Endothelial cell (in vitro differentiated cells): ENCODE measurements at regions not wholly inside any gene's neighbourhood (a gene's known extent, or its start where the extent isn't known, plus 50 kb on each side); places are given as distances from the start of the nearest gene placed in this dataset.

Experiments
- DNase-seq: peaks from one replicate; pipeline ENCODE4 v3.0.0; 2021; ENCODE audit warnings: low spot score
- H3K27ac Mint-ChIP-seq: one replicate; pipeline ENCODE4 v1.8.0; 2021; ENCODE audit warnings: mixed read lengths, inconsistent platforms; ENCODE audit not compliant: unreplicated experiment
- H3K27me3 Mint-ChIP-seq: one replicate; pipeline ENCODE4 v1.8.0; 2021; ENCODE audit warnings: mild to moderate bottlenecking, moderate library complexity, mixed read lengths, inconsistent platforms; ENCODE audit not compliant: unreplicated experiment
- H3K36me3 Mint-ChIP-seq: one replicate; pipeline ENCODE4 v1.8.0; 2021; ENCODE audit warnings: mild to moderate bottlenecking, low read depth, mixed read lengths, inconsistent platforms; ENCODE audit not compliant: unreplicated experiment
- H3K4me1 Mint-ChIP-seq: one replicate; pipeline ENCODE4 v1.8.0; 2021; ENCODE audit warnings: mild to moderate bottlenecking, mixed read lengths, inconsistent platforms; ENCODE audit not compliant: unreplicated experiment
- H3K4me3 Mint-ChIP-seq: one replicate; pipeline ENCODE4 v1.8.0; 2021; ENCODE audit warnings: mild to moderate bottlenecking, mixed read lengths, inconsistent platforms; ENCODE audit not compliant: unreplicated experiment
- H3K9me3 Mint-ChIP-seq: one replicate; pipeline ENCODE4 v1.8.0; 2021; ENCODE audit warnings: mixed read lengths, inconsistent platforms; ENCODE audit not compliant: unreplicated experiment
- TF ChIP-seq, protein P1 (sequence below): fragments of 200-600 bp; sonication (generic); IDR thresholded peaks from one replicate; pipeline ENCODE4 v1.5.0; 2021; ENCODE audit warnings: antibody characterized with exemption; ENCODE audit not compliant: unreplicated experiment

DNA sequence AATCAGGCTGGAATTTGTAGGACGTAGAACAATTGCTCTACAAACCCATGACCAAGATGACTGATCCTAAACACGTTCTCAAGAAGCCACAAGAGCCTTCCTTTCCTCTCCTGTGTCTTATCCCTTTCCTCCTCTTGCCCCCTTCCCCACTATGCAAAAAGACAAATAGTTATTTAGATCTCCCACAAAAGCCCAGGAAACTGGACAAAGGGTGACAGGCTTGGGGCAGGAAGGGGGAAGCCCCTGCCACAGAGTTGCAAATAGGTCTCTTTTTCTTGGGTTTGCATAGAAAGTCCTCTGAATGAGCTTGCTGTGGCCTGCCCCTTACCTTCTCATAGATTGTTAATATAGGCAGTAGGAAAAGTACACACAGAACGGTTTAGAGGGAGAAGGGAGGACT is 377.1 kb upstream of the BTBD3 start:
- peak overlapping the region; percentile 48 for H3K27ac Mint-ChIP-seq
- DNase-seq, result no peak
- TF ChIP-seq, protein P1, sequence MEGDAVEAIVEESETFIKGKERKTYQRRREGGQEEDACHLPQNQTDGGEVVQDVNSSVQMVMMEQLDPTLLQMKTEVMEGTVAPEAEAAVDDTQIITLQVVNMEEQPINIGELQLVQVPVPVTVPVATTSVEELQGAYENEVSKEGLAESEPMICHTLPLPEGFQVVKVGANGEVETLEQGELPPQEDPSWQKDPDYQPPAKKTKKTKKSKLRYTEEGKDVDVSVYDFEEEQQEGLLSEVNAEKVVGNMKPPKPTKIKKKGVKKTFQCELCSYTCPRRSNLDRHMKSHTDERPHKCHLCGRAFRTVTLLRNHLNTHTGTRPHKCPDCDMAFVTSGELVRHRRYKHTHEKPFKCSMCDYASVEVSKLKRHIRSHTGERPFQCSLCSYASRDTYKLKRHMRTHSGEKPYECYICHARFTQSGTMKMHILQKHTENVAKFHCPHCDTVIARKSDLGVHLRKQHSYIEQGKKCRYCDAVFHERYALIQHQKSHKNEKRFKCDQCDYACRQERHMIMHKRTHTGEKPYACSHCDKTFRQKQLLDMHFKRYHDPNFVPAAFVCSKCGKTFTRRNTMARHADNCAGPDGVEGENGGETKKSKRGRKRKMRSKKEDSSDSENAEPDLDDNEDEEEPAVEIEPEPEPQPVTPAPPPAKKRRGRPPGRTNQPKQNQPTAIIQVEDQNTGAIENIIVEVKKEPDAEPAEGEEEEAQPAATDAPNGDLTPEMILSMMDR, result no peak
- H3K4me3 Mint-ChIP-seq, result no peak overlapping the region
- H3K27me3 Mint-ChIP-seq, result no peaks in the 10 kb centered on the region
- H3K9me3 Mint-ChIP-seq, result no peaks in the 10 kb centered on the region
- no peaks in the 10 kb centered on the region for H3K36me3 Mint-ChIP-seq
- H3K4me1 Mint-ChIP-seq, result peaks cover 8% of the 10 kb centered on the region

DNA sequence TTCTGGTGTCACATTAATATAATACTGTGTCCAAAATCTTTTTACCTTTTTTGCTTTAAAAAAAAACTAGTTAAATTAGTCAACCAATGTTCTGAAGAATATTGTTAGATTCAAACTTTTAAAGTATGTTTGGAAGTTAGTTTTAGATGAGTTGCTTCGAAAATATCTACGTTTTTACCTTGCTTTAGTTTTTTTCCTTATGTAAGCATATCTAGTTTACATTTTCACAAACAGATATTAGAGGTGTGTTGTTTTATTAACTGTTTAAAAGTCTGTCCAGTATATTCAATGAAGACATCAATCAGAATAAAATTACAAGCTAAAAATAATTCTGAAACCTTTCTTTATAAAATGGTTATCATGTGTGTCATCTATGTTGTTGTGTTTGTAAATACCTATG is 375.0 kb upstream of the BTBD3 start:
- Mint-ChIP-seq H3K36me3 (no peaks in the 10 kb centered on the region), H3K27ac (no peak overlapping the region), H3K4me3 (no peak overlapping the region), H3K27me3 (no peaks in the 10 kb centered on the region), H3K9me3 (no peaks in the 10 kb centered on the region), H3K4me1 (peaks cover 5% of the 10 kb centered on the region)
- TF ChIP-seq, protein P1, result no peak
- DNase-seq, result no peak

DNA sequence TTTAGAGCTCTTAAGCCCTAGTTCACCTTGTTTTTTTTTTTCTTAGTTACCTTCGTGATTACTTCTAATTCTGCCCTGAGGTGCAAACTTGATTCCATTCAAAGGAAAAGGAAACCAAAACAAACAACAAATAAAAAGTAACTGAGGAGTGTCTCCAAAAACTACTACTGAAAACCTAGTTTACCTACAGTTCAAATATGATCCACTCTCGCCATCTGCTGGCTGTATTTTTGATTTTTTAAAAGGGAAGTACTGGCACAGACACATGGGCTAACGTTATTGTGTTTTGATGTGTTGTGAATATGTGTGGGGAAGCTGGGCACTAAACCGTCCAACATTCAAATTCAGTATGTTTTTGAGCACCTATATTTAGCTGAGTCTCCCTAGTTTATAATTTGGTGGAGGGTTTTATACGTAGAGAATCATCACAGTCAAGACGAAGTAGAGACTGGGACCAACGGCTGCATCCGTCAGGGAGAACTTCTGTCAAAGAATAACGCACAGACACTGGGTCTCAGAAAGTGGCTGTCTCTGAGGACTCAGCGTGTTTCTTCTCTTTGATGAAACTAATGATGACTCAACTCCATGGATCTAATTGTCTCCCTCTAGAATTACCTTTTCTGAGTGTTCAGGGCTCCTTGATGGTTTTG is 373.5 kb upstream of the BTBD3 start:
- H3K4me1 Mint-ChIP-seq, result peaks cover 5% of the 10 kb centered on the region
- no peaks in the 10 kb centered on the region for H3K36me3 Mint-ChIP-seq
- TF ChIP-seq, protein P1, result peak; percentile 67
- no peaks in the 10 kb centered on the region for H3K27me3 Mint-ChIP-seq
- H3K4me3 Mint-ChIP-seq, result no peak overlapping the region
- H3K9me3 Mint-ChIP-seq, result no peaks in the 10 kb centered on the region
- no peak overlapping the region for H3K27ac Mint-ChIP-seq
- peak; percentile 58 for DNase-seq

DNA sequence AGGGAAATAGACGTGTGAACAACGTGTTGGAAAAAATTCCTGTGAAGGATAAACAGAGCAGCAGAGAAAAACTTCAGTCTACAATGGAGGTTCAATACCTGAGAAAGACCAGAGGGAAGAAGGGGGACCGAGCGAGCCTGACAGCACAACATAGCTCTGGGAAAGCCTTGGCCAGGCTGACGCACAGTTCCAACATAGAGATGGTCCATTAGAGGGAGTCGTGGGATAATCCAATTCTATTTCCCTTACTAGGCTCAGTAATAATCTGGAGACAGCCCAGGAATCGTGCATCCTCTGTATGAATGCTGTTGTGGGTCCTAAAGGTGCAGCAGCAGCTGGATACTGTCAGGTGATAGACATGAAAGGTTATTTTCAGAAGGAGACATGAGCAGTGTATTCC is 370.8 kb upstream of the BTBD3 start:
- TF ChIP-seq, protein P1, result no peak

DNA sequence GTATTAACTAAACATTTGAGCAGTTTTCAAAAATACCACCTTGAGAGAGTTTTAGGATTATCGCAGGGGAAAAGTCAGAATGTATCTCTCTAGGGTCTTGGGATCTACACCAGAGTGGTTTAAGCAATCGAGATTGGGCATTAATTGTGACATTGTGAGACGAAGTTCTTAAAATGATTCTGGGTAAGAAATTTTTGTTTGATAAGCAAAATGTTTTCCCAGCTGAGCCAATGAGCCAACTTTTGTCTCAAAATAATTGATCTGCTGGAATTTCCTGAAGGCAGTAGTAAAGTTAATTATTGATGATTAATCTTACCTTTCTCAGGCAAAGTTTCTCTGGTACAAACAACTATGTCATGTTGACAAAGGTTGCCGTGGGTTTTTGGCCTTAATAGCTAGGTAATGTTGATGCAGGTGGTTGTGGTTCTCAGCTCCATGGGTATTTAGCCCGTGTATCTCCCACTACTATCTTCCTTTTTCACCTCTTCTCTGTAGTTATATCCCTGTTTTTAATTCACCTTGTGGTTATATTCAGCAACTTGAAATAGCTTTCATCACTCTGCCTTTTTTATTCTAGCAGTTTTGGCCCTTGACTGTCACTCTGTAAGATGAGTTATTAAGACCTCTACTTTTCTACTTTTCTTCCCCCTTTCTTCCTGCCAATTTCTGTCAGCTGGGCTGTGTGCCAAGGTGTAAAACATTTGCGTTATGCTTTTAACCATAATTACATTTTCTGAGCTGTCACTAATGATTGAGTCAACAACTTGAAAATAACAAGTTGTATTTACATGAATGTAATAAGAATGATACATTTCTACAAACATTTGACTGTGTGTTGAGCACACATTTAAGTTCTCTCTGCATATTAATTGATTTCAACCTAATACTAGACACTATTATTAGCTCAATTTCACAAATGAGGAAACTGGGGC is 368.3 kb upstream of the BTBD3 start:
- TF ChIP-seq, protein P1, result no peak
- DNase-seq, result no peak
- H3K9me3 Mint-ChIP-seq, result no peaks in the 10 kb centered on the region
- H3K36me3 Mint-ChIP-seq, result no peaks in the 10 kb centered on the region
- no peaks in the 10 kb centered on the region for H3K27me3 Mint-ChIP-seq
- no peak overlapping the region for H3K4me3 Mint-ChIP-seq
- no peak overlapping the region for H3K27ac Mint-ChIP-seq
- H3K4me1 Mint-ChIP-seq, result no peaks in the 10 kb centered on the region

More for the DNA sequence above, 370.8 kb upstream of the BTBD3 start:
- DNase-seq, result no peak
- H3K4me1 Mint-ChIP-seq, result no peaks in the 10 kb centered on the region
- no peaks in the 10 kb centered on the region for H3K36me3 Mint-ChIP-seq
- H3K9me3 Mint-ChIP-seq, result no peaks in the 10 kb centered on the region
- no peaks in the 10 kb centered on the region for H3K27me3 Mint-ChIP-seq
- H3K27ac Mint-ChIP-seq, result no peak overlapping the region
- no peak overlapping the region for H3K4me3 Mint-ChIP-seq
